Astrocyte of the hippocampus (primary cell): ENCODE measurements at regions not wholly inside any gene's neighbourhood (a gene's known extent, or its start where the extent isn't known, plus 50 kb on each side); places are given as distances from the start of the nearest gene placed in this dataset.
A peak's percentile ranks its signal among the peaks of the same experiment; 100 is the strongest.

ENCODE experiments used
- DNase-seq: peaks from one replicate; pipeline ENCODE4 v3.0.0; 2011; ENCODE audit warnings: low read depth, low spot score

GRCh38 chr13:38519229-38519911 is 167.5 kb upstream of the FREM2 start:
- no peak for DNase-seq

GRCh38 chr13:38520041-38520440 is 166.8 kb upstream of the FREM2 start:
- no peak for DNase-seq

GRCh38 chr13:38527140-38527539 is 159.7 kb upstream of the FREM2 start:
- no peak for DNase-seq

DNA sequence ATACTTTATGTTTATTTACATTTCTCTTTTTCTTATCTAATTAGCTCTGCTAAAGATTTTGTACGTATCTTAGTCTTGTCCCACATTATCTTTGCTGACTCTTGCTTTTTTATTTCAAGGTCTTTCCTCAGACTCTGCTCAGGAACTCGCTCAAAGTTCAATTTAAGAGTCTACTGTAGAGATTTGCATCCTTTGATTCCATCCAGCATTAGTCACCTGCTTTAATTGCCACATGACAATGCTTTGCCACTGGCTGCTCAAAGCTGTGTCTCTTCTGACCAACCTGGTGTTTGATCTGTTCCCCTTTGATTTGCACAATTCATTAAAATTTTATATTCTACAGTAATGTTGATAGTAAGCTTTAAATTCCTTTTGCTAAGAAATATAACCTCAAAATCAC is 157.9 kb upstream of the FREM2 start:
- peak; percentile 7 for DNase-seq

- peak; percentile 18 for DNase-seq
Observed at GRCh38 chr13:38530492-38530891, 156.4 kb upstream of the FREM2 start.

- DNase-seq, result no peak
Observed at GRCh38 chr13:38535261-38535660, 151.6 kb upstream of the FREM2 start.

DNA sequence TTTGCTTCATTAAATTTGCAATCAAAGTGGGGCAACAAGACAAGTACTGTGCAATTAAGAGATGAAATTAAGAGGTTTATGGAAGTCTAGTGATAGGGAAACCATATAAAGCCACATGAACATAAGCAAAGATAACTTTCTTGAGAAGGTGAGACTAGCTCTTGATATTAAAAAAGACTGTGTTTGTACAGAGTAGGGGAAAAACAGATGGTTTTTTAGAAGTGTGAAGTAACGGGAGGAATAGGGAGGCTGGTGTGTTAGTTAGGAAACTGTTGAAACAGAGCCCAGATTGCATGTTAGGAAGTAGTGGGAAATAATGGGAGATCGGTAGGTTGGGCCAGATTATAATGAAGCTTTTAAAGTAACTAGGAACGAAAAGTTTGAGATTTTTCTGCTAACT is 149.8 kb upstream of the FREM2 start:
- DNase-seq, result no peak

GRCh38 chr13:38538422-38538821 is 148.5 kb upstream of the FREM2 start:
- no peak for DNase-seq

DNA sequence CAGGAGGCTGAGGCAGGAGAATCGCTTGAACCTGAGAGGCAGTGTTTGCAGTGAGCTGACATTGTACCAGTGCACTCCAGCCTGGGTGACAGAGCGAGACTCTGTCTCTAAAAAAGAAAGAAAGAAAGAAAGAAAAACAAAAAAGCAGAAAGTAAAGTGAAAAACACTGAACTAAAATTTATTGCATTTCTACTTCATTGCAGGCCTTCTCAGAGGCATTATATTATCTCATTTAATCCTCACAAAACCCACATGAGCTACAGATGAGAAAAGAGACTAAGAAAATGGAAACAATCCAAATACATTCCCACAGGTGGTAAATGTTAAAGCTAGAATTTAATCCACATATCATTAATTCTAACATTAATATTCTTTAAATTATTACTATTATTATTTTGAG is 147.2 kb upstream of the FREM2 start:
- DNase-seq, result no peak

- peak; percentile 72 for DNase-seq
Observed at GRCh38 chr13:38542601-38543000, 144.3 kb upstream of the FREM2 start.

DNA sequence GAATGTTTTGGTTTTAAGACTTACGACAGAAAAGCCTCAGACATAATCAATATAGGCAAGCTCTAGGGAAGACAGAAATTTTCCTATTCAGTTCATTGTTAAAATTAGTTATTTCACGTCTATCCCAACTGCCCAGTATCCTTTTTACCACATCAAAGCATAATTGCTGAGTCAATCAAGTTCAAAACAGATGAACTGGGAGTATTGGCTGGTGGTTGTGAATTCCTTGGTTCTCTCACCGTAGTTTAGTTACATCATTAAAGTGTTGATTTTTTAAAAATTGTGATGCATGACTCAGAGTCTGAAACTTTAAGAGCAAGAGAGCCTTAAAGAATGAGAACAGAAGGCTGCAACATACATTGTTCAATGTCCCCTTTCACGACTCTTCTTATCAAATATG is 143.3 kb upstream of the FREM2 start:
- DNase-seq, result peak; percentile 74

GRCh38 chr13:38563739-38564138 is 123.1 kb upstream of the FREM2 start:
- no peak for DNase-seq

DNA sequence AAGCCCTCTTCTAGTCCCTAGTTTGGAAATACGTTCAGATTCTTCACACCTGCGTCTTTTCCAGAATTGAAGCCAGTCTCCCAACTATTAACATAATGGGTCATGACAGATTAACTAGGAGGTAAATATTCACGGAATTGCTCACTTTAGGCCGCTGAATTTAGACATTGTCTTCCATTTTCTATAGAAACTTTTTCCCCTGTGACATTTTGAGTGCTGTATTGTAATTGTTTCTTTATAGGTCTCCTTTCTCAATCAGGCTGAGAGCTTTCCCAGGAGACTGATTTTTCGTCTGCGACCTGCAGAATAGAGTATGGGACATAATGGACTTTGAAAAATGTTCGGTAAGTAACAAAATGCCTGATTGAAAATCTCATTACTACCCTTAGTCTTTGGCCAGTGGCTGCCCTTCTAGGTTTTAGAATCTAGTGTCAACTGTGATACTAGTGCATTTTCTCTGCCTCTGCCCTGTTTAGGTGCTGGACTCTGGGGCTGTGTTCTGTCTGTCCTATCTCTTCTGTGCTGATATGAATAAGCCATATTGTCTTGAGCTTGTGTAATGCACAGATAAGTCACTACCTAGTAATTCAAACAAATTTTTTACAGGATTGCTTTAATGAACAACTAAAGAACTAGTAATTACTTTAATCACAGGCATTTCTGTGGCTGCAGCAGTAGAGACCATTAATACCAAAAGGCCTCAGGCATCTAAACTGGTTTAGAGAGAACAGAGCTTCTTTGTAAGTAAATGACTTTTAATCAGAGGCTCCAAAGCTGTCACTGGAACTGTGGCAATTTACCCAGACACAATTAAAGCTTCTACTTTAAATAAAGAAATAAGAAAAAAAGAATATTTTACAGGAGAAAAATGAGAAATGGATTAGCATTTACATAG is 122.4 kb upstream of the FREM2 start:
- peak; percentile 26 for DNase-seq

- no peak for DNase-seq
Observed at GRCh38 chr13:38566023-38566422, 120.9 kb upstream of the FREM2 start.

DNA sequence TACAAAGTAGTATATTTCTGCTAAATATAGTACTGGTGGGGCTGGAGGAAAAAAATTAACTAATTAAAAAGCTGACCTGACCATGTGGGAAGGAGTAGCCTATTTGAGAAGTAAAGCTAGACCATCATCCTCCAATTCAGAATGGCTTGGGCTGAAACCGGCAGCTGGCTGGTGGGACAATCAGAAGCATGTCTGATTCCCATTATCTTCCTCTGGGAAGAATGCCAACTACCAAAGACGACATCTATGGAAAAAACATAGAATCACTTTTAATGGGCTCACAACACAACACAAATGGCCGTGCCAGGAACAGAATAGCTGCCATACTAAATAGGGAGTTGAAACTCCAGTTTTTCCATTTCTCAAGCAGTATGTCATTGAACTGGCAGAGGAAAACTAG is 120.4 kb upstream of the FREM2 start:
- no peak for DNase-seq

- no peak for DNase-seq
Observed at GRCh38 chr13:38570706-38571105, 116.2 kb upstream of the FREM2 start.

- no peak for DNase-seq
Observed at GRCh38 chr13:38575427-38575826, 111.5 kb upstream of the FREM2 start.

DNA sequence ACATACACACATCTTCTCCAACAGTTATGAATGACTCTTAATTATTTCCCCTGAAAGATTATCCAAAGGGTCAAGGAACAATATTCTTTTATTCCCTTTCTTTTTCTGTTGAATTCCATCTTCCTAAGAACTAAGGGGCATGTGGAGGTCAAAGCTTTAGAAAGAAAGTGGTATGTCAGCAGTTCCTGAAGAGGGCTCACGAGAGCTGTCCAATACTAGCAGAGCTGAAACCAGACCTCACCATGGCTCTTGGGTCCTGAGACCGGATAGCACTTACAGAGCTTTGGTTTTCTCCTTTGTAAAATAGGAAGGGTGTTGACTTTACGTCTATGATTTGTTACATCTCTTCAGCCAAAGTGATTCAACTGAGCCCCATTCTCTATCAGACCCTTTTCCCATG is 109.8 kb upstream of the FREM2 start:
- DNase-seq, result no peak

- peak; percentile 60 for DNase-seq
Observed at GRCh38 chr13:38582133-38582532, 104.7 kb upstream of the FREM2 start.

DNA sequence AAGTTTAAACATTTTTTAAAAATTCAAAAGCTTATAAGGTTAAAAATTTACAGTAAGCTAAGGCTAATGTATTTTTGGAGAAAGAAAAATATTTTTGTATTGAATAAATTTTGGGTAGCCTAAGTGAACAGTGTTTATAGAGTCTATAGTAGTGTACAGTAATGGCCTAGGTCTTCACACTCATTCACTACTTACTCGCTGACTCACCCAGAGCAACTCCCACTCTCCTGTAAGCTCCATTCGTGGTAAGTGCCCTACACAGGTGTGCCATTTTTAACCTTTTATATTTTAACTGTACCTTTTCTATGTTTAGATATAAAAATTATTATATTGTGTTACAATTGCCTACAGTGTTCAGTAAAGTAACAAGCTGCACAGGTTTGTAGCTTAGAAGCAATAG is 96.6 kb upstream of the FREM2 start:
- DNase-seq, result no peak

- DNase-seq, result no peak
Observed at GRCh38 chr13:38590796-38591507, 95.9 kb upstream of the FREM2 start.

DNA sequence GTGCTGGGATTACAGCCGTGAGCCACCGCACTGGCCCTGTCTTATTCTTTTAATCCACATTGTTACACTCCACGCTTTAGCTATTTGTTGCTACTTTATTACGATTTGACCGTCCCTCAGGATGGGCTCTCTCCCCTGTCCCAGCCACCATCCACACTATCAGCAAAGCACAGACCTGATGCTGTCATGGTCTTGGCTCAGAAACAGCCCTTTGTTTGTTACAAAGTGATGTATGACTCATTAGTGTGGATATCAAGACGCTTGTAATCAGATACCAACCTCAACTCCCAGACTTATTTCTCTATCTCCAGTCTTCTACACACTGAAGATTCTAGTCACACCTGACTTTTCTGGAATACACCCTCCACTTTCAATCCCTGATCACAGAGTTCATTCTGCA is 84.6 kb upstream of the FREM2 start:
- DNase-seq, result peak; percentile 34
